Neural crest cell (in vitro differentiated cells): ENCODE measurements at regions not wholly inside any gene's neighbourhood (a gene's known extent, or its start where the extent isn't known, plus 50 kb on each side); places are given as distances from the start of the nearest gene placed in this dataset.

Experiments
- DNase-seq: peaks from one replicate; pipeline ENCODE4 v3.0.0; 2021; ENCODE audit warnings: low read depth, mixed read lengths, low spot score
- H3K27ac Mint-ChIP-seq: one replicate; pipeline ENCODE4 v1.8.0; 2021; ENCODE audit warnings: mild to moderate bottlenecking, mixed read lengths; ENCODE audit not compliant: unreplicated experiment
- H3K27me3 Mint-ChIP-seq: 2 replicates; pipeline ENCODE4 v1.8.0; 2021; ENCODE audit warnings: low read depth, mild to moderate bottlenecking, mixed read lengths
- H3K36me3 Mint-ChIP-seq: 2 replicates; pipeline ENCODE4 v1.8.0; 2021; ENCODE audit warnings: low read depth, mild to moderate bottlenecking, mixed read lengths
- H3K4me1 Mint-ChIP-seq: 2 replicates; pipeline ENCODE4 v1.8.0; 2021; ENCODE audit warnings: mixed read lengths
- H3K4me3 Mint-ChIP-seq: one replicate; pipeline ENCODE4 v1.8.0; 2021; ENCODE audit warnings: mild to moderate bottlenecking, mixed read lengths
- H3K9me3 Mint-ChIP-seq: 2 replicates; pipeline ENCODE4 v1.8.0; 2021; ENCODE audit warnings: mixed read lengths
- TF ChIP-seq, protein P1 (sequence below): fragments of 200-600 bp; sonication (generic); conservative IDR thresholded peaks from 2 replicates; pipeline ENCODE4 v1.5.0; 2021; ENCODE audit warnings: antibody characterized with exemption, mild to moderate bottlenecking

GRCh38 chr3:87634426-87634825, 358.0 kb upstream of the POU1F1 start:
- TF ChIP-seq, protein P1, sequence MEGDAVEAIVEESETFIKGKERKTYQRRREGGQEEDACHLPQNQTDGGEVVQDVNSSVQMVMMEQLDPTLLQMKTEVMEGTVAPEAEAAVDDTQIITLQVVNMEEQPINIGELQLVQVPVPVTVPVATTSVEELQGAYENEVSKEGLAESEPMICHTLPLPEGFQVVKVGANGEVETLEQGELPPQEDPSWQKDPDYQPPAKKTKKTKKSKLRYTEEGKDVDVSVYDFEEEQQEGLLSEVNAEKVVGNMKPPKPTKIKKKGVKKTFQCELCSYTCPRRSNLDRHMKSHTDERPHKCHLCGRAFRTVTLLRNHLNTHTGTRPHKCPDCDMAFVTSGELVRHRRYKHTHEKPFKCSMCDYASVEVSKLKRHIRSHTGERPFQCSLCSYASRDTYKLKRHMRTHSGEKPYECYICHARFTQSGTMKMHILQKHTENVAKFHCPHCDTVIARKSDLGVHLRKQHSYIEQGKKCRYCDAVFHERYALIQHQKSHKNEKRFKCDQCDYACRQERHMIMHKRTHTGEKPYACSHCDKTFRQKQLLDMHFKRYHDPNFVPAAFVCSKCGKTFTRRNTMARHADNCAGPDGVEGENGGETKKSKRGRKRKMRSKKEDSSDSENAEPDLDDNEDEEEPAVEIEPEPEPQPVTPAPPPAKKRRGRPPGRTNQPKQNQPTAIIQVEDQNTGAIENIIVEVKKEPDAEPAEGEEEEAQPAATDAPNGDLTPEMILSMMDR, result no peak
- H3K4me3 Mint-ChIP-seq, result no peak overlapping the region
- no peaks in the 10 kb centered on the region for H3K4me1 Mint-ChIP-seq
- no peak overlapping the region for H3K27ac Mint-ChIP-seq
- H3K9me3 Mint-ChIP-seq, result peaks cover 9% of the 10 kb centered on the region
- H3K27me3 Mint-ChIP-seq, result no peaks in the 10 kb centered on the region
- DNase-seq, result no peak
- peaks cover 4% of the 10 kb centered on the region for H3K36me3 Mint-ChIP-seq

- peaks cover 8% of the 10 kb centered on the region for H3K9me3 Mint-ChIP-seq
Observed at GRCh38 chr3:87627316-87627715, 350.9 kb upstream of the POU1F1 start.

GRCh38 chr3:87626546-87626945, 350.2 kb upstream of the POU1F1 start:
- TF ChIP-seq, protein P1, result no peak
- H3K4me3 Mint-ChIP-seq, result no peak overlapping the region
- H3K4me1 Mint-ChIP-seq, result no peaks in the 10 kb centered on the region
- H3K27ac Mint-ChIP-seq, result no peak overlapping the region
- DNase-seq, result no peak
- no peaks in the 10 kb centered on the region for H3K27me3 Mint-ChIP-seq
- H3K9me3 Mint-ChIP-seq, result peaks cover 8% of the 10 kb centered on the region
- peaks cover 6% of the 10 kb centered on the region for H3K36me3 Mint-ChIP-seq

More at GRCh38 chr3:87627316-87627715, 350.9 kb upstream of the POU1F1 start:
- no peak overlapping the region for H3K27ac Mint-ChIP-seq
- H3K27me3 Mint-ChIP-seq, result no peaks in the 10 kb centered on the region
- H3K4me1 Mint-ChIP-seq, result no peaks in the 10 kb centered on the region
- peaks cover 6% of the 10 kb centered on the region for H3K36me3 Mint-ChIP-seq
- DNase-seq, result no peak
- H3K4me3 Mint-ChIP-seq, result no peak overlapping the region
- TF ChIP-seq, protein P1, result no peak

DNA sequence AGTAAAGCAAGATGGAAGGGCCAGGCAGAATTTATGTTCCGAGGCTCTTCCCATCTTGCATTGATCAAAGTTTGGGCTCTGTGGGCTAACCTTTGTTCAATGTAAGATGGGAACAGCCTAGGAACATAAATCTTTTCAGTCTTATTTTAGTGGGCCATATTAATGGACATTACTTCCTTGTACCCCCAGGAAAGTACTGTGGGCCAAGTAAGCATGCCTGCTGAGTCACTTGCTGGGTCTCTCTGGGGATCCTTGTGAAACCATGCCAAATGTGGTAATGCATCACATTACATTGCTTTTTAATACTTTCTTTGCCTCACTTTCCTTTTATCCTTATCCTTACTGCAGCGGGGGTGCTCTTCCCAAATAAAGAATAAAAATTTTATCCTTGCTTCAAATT, 349.5 kb upstream of the POU1F1 start:
- no peak overlapping the region for H3K4me3 Mint-ChIP-seq
- TF ChIP-seq, protein P1, result no peak
- DNase-seq, result no peak
- H3K4me1 Mint-ChIP-seq, result no peaks in the 10 kb centered on the region
- no peak overlapping the region for H3K27ac Mint-ChIP-seq
- peaks cover 2% of the 10 kb centered on the region for H3K36me3 Mint-ChIP-seq
- H3K9me3 Mint-ChIP-seq, result peaks cover 3% of the 10 kb centered on the region
- no peaks in the 10 kb centered on the region for H3K27me3 Mint-ChIP-seq

DNA sequence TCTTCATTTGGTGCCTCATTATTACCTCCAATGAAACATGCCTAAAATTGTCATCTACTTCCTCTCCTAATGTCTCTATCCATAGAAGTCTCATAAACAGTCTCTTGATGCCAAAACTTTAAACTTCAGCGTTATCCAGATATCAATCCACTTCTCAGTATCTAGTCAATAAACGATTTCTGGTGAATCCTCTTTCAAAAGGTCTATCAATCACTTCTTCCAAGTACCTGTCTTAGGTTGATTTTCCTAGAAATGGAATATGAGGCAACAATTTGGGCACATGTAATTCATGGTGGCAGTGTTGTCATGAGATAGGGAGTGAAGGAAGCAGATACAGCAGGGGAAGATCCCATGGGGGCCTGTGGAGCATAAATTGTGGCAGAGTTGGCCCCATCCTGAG, 348.5 kb upstream of the POU1F1 start:
- peaks cover 2% of the 10 kb centered on the region for H3K36me3 Mint-ChIP-seq
- TF ChIP-seq, protein P1, result no peak

GRCh38 chr3:87621667-87622066, 345.3 kb upstream of the POU1F1 start:
- Mint-ChIP-seq H3K27ac (no peak overlapping the region), H3K4me1 (no peaks in the 10 kb centered on the region), H3K4me3 (no peak overlapping the region), H3K36me3 (no peaks in the 10 kb centered on the region), H3K27me3 (no peaks in the 10 kb centered on the region), H3K9me3 (peaks cover 1% of the 10 kb centered on the region)
- TF ChIP-seq, protein P1, result no peak
- no peak for DNase-seq

More for the DNA sequence above, 348.5 kb upstream of the POU1F1 start:
- Mint-ChIP-seq H3K4me1 (no peaks in the 10 kb centered on the region), H3K4me3 (no peak overlapping the region), H3K27me3 (no peaks in the 10 kb centered on the region), H3K9me3 (peaks cover 3% of the 10 kb centered on the region), H3K27ac (no peak overlapping the region)
- DNase-seq, result no peak
